ENCODE measurements at regions not wholly inside any gene's neighbourhood (a gene's known extent, or its start where the extent isn't known, plus 50 kb on each side); places are given as distances from the start of the nearest gene placed in this dataset.

DNA sequence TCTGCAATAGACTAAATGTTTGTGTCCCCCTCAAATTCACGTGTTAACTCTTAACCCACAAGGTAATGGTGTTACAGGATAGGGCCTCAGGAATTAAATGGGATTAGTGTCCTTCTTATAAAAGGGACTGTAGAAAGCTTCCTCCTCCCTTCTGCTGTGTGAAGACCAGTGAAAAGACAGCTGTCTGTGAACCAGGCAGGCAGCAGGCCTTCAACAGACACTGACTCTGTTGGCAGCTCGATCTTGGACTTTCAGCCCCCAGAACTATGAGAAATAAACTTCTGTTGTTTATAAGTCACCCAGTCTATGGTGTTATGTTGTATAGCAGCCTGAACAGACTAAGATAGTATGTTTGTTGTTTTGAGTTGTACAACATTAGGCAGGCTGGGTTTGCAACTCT lies 208.1 kb downstream of the GBA3 start:
- Histone ChIP-seq H3K9me3 (no peaks in the 10 kb centered on the region), H3K27ac (no peak overlapping the region), H3K36me3 (no peaks in the 10 kb centered on the region), H3K4me3 (no peak overlapping the region), H3K4me1 (no peaks in the 10 kb centered on the region), H3K27me3 (no peaks in the 10 kb centered on the region)
- no peak for DNase-seq
- intact Hi-C loops (cut with DNase I; ENCODE audit: low total_unique reads): no loop called here
- TF ChIP-seq POLR2A (IDR thresholded peaks at IDR 0.05) (no peak), CTCF (IDR thresholded peaks at IDR 0.05) (no peak)

DNA sequence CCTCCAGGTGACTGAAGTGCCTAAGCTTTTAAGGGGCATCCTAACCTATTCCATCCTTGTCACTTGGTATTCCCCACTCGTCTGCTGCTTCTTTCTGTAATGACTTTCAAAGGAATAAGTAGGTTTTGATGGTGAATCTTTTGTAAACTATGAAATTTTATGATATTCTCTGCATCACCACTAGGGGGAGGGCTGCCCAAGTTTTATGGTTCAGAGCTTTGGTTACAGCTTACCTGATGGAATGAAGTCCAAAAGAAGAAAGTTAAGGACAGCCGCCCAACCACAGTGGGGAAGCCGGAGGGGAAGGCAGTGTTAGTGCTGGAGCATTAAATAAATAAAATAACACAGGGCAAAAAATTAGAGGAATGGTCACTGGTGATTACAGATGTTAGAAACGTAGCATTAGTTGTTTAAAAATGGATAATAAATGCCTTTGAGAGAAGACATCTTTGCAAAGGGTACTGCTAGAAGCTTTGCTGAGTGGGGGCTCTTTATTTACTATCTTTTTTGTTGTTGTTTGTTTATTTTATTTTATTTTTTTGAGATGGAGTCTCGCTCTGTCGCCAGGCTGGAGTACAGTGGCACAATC lies 204.9 kb downstream of the GBA3 start:
- Histone ChIP-seq H3K9me3 (no peaks in the 10 kb centered on the region), H3K27ac (no peak overlapping the region), H3K36me3 (no peaks in the 10 kb centered on the region), H3K27me3 (no peaks in the 10 kb centered on the region), H3K4me1 (no peaks in the 10 kb centered on the region), H3K4me3 (no peak overlapping the region)
- DNase-seq: no peak
- TF ChIP-seq POLR2A (IDR thresholded peaks at IDR 0.05) (no peak), CTCF (IDR thresholded peaks at IDR 0.05) (peak in 2 of 4 experiments; percentile 29 to 31)
- intact Hi-C loops (cut with DNase I; ENCODE audit: low total_unique reads): no loop called here

DNA sequence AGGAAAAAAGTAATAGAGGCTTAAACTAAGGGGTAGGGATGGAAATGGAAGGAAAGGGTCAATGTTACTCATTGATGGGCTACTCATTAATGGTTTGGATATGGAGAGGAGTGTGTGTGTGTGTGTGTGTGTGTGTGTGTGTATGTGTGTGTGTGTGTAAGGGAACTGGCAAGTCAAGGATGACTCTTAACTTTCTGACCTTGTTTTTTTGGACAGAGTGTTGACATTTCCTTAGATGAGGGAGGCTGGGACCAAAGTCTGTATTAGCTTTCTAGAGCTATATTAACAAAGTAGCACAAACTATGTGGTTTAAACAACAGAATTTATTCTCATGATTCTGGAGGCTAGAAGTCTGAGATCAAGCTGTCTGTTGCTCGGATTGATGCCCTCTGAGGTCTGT lies 202.7 kb downstream of the GBA3 start:
- no peak overlapping the region for H3K27ac ChIP-seq
- no peaks in the 10 kb centered on the region for H3K36me3 ChIP-seq
- intact Hi-C loops (cut with DNase I; ENCODE audit: low total_unique reads): no loop called here
- no peaks in the 10 kb centered on the region for H3K9me3 ChIP-seq
- no peaks in the 10 kb centered on the region for H3K4me1 ChIP-seq
- TF ChIP-seq CTCF (IDR thresholded peaks at IDR 0.05) (no peak), POLR2A (IDR thresholded peaks at IDR 0.05) (no peak)
- H3K27me3 ChIP-seq: no peaks in the 10 kb centered on the region
- no peak overlapping the region for H3K4me3 ChIP-seq
- DNase-seq: no peak

GRCh38 chr4:22884157-22884556 lies 191.4 kb downstream of the GBA3 start:
- no peaks in the 10 kb centered on the region for H3K36me3 ChIP-seq
- H3K9me3 ChIP-seq: no peaks in the 10 kb centered on the region
- no peak overlapping the region for H3K4me3 ChIP-seq
- no peak for DNase-seq
- no peaks in the 10 kb centered on the region for H3K4me1 ChIP-seq
- no peak for TF ChIP-seq CTCF (IDR thresholded peaks at IDR 0.05)
- no peak for TF ChIP-seq POLR2A (IDR thresholded peaks at IDR 0.05)
- no peaks in the 10 kb centered on the region for H3K27me3 ChIP-seq
- no peak overlapping the region for H3K27ac ChIP-seq
- intact Hi-C loops (cut with DNase I; ENCODE audit: low total_unique reads): no loop called here

DNA sequence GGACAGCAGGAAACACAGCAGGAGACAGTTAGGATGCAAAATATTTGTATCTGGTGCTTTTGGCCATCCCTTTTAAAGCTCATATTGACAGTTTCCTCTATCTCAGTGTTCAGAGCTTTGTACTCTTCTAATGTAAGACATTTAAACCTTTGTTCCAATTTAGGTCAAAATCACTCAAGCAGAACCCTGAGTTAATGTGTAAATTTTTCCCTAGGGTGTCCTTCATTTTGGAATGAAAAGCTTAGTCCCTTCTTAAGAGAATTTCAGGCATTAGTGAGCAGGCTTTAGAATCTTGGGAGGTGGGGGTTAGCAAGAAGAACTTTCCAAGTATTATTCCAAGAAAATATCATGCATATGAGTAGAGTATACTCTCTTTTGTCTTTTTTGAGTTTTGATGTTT lies 188.7 kb downstream of the GBA3 start:
- DNase-seq: no peak
- H3K9me3 ChIP-seq: no peaks in the 10 kb centered on the region
- H3K4me3 ChIP-seq: no peak overlapping the region
- H3K36me3 ChIP-seq: no peaks in the 10 kb centered on the region
- H3K27ac ChIP-seq: no peak overlapping the region
- TF ChIP-seq CTCF (IDR thresholded peaks at IDR 0.05) (no peak), POLR2A (IDR thresholded peaks at IDR 0.05) (no peak)
- no peaks in the 10 kb centered on the region for H3K4me1 ChIP-seq
- intact Hi-C loops (cut with DNase I; ENCODE audit: low total_unique reads): no loop called here
- H3K27me3 ChIP-seq: no peaks in the 10 kb centered on the region

All from uterus (tissue), 3 donors.